ENCODE measurements at regions not wholly inside any gene's neighbourhood (a gene's known extent, or its start where the extent isn't known, plus 50 kb on each side); places are given as distances from the start of the nearest gene placed in this dataset.

- H3K9ac ChIP-seq (ENCODE audit: low read length): no peak overlapping the region
- H3K4me3 ChIP-seq (ENCODE audit: low read depth in 1 of 2, low read length in 2 of 2): no peak overlapping the region
- H3K9me3 ChIP-seq (ENCODE audit: low read length): no peaks in the 10 kb centered on the region
- no peaks in the 10 kb centered on the region for H3K36me3 ChIP-seq (ENCODE audit: insufficient read depth, low read length)
- no peak overlapping the region for H3K27ac ChIP-seq (ENCODE audit: low read depth, low read length)
- H3K27me3 ChIP-seq (ENCODE audit: control insufficient read depth in 1 of 2, insufficient read depth in 2 of 2, low read length in 2 of 2): no peaks in the 10 kb centered on the region
- H3K4me1 ChIP-seq (ENCODE audit: insufficient read depth, low read length): no peaks in the 10 kb centered on the region
These were observed 294.0 kb downstream of the SEC61B start for GRCh38 chr9:99515895-99516656.

- Histone ChIP-seq H3K27ac (ENCODE audit: low read depth, low read length) (no peak overlapping the region), H3K4me1 (ENCODE audit: insufficient read depth, low read length) (no peaks in the 10 kb centered on the region), H3K4me3 (ENCODE audit: low read depth in 1 of 2, low read length in 2 of 2) (no peak overlapping the region), H3K9ac (ENCODE audit: low read length) (no peak overlapping the region), H3K27me3 (ENCODE audit: control insufficient read depth in 1 of 2, insufficient read depth in 2 of 2, low read length in 2 of 2) (no peaks in the 10 kb centered on the region), H3K9me3 (ENCODE audit: low read length) (no peaks in the 10 kb centered on the region), H3K36me3 (ENCODE audit: insufficient read depth, low read length) (no peaks in the 10 kb centered on the region)
These were observed 294.6 kb downstream of the SEC61B start for GRCh38 chr9:99516657-99517049.

DNA sequence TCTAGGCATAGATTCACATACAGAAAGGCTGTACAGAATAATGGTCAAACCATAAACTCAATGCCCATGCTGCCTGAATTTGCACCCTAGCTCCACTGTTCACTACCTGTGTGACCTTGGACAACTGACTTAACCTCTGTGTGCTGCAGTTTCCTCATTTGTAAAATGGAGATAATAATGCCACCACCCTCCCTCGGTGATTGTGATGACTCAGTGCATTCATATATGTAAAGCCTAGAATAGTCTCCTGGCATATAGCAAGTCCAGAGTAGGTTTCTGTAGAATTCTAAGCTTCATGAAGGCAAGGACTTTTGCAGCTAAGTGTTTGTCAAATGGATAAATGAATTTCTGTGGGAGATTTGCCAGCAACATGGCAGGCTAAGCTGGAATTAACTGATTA lies 297.8 kb upstream of the NR4A3 start:
- Histone ChIP-seq H3K9me3 (ENCODE audit: low read length) (no peaks in the 10 kb centered on the region), H3K36me3 (ENCODE audit: insufficient read depth, low read length) (no peaks in the 10 kb centered on the region), H3K27ac (ENCODE audit: low read depth, low read length) (no peak overlapping the region), H3K4me3 (ENCODE audit: low read depth in 1 of 2, low read length in 2 of 2) (no peak overlapping the region), H3K4me1 (ENCODE audit: insufficient read depth, low read length) (no peaks in the 10 kb centered on the region), H3K27me3 (ENCODE audit: control insufficient read depth in 1 of 2, insufficient read depth in 2 of 2, low read length in 2 of 2) (no peaks in the 10 kb centered on the region), H3K9ac (ENCODE audit: low read length) (no peak overlapping the region)

DNA sequence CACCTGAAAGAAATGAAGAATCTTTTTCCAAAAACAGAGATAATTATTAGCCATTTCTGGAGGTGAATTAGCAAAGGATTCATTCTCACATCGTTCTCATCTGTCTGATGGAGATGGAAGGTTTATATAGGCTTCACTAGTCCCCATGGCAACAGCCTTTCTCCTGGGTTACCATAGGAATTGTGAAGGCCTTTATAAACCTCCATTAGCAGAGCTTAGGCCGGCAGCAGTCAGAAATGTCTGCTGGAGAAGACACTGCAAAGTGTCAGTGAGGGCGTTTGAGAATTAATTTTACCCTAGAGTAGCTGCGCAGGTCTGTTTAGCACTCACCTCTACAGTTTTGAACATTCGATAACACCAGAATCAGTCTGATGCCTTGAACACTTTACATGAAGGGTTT lies 290.4 kb upstream of the NR4A3 start:
- H3K4me1 ChIP-seq (ENCODE audit: insufficient read depth, low read length): no peaks in the 10 kb centered on the region
- no peaks in the 10 kb centered on the region for H3K9me3 ChIP-seq (ENCODE audit: low read length)
- H3K9ac ChIP-seq (ENCODE audit: low read length): no peak overlapping the region
- H3K36me3 ChIP-seq (ENCODE audit: insufficient read depth, low read length): no peaks in the 10 kb centered on the region
- H3K27ac ChIP-seq (ENCODE audit: low read depth, low read length): no peak overlapping the region
- H3K27me3 ChIP-seq (ENCODE audit: control insufficient read depth in 1 of 2, insufficient read depth in 2 of 2, low read length in 2 of 2): no peaks in the 10 kb centered on the region
- no peak overlapping the region for H3K4me3 ChIP-seq (ENCODE audit: low read depth in 1 of 2, low read length in 2 of 2)

DNA sequence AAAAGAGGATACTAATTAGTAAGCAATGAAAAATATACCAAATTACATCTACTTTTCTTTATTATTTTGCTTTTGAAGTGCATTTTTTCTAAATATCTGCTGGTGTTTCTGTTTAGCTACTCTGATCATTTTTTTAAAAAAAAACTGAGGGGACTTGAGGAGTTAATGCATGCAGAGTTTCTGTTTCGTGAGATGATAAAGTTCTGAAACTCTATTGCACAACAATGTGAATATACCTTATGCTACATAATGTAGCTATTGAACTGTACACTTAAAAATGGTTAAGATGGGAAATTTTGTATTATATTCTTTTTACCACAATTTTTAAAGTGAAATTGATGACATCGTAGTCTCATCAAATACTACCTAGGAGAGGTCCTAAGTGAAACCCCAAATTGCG lies 288.3 kb upstream of the NR4A3 start:
- H3K4me3 ChIP-seq (ENCODE audit: low read depth in 1 of 2, low read length in 2 of 2): no peak overlapping the region
- no peaks in the 10 kb centered on the region for H3K36me3 ChIP-seq (ENCODE audit: insufficient read depth, low read length)
- no peak overlapping the region for H3K9ac ChIP-seq (ENCODE audit: low read length)
- H3K4me1 ChIP-seq (ENCODE audit: insufficient read depth, low read length): no peaks in the 10 kb centered on the region
- no peaks in the 10 kb centered on the region for H3K9me3 ChIP-seq (ENCODE audit: low read length)
- no peaks in the 10 kb centered on the region for H3K27me3 ChIP-seq (ENCODE audit: control insufficient read depth in 1 of 2, insufficient read depth in 2 of 2, low read length in 2 of 2)
- H3K27ac ChIP-seq (ENCODE audit: low read depth, low read length): no peak overlapping the region

- H3K4me3 ChIP-seq (ENCODE audit: low read depth in 1 of 2, low read length in 2 of 2): no peak overlapping the region
- no peaks in the 10 kb centered on the region for H3K4me1 ChIP-seq (ENCODE audit: insufficient read depth, low read length)
- H3K27me3 ChIP-seq (ENCODE audit: control insufficient read depth in 1 of 2, insufficient read depth in 2 of 2, low read length in 2 of 2): no peaks in the 10 kb centered on the region
- no peaks in the 10 kb centered on the region for H3K9me3 ChIP-seq (ENCODE audit: low read length)
- no peak overlapping the region for H3K27ac ChIP-seq (ENCODE audit: low read depth, low read length)
- H3K9ac ChIP-seq (ENCODE audit: low read length): no peak overlapping the region
- no peaks in the 10 kb centered on the region for H3K36me3 ChIP-seq (ENCODE audit: insufficient read depth, low read length)
These were observed 283.7 kb upstream of the NR4A3 start for GRCh38 chr9:99537996-99538395.

DNA sequence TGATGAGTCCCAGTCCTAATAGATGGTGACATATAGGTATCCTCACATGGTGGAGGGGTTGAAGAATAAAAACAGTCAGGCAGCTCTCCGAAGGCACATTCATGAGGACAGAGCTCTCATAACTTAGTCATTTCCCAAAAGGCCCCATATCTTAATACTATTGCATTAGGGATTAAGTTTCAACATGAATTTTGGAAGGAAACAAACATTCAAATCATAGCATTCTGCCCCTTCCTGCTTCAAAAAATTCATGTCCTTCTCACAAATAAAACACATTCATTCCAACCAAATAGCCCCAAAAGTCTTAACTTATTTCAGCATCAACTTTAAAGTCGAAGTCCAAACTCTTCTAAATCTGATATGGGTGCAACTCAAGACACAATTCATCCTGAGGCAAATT lies 277.2 kb upstream of the NR4A3 start:
- Histone ChIP-seq H3K4me3 (ENCODE audit: low read depth in 1 of 2, low read length in 2 of 2) (no peak overlapping the region), H3K9me3 (ENCODE audit: low read length) (no peaks in the 10 kb centered on the region), H3K4me1 (ENCODE audit: insufficient read depth, low read length) (no peaks in the 10 kb centered on the region), H3K27ac (ENCODE audit: low read depth, low read length) (no peak overlapping the region), H3K36me3 (ENCODE audit: insufficient read depth, low read length) (no peaks in the 10 kb centered on the region), H3K9ac (ENCODE audit: low read length) (no peak overlapping the region), H3K27me3 (ENCODE audit: control insufficient read depth in 1 of 2, insufficient read depth in 2 of 2, low read length in 2 of 2) (no peaks in the 10 kb centered on the region)

- H3K27ac ChIP-seq (ENCODE audit: low read depth, low read length): no peak overlapping the region
- no peak overlapping the region for H3K4me3 ChIP-seq (ENCODE audit: low read depth in 1 of 2, low read length in 2 of 2)
- no peaks in the 10 kb centered on the region for H3K27me3 ChIP-seq (ENCODE audit: control insufficient read depth in 1 of 2, insufficient read depth in 2 of 2, low read length in 2 of 2)
- H3K36me3 ChIP-seq (ENCODE audit: insufficient read depth, low read length): no peaks in the 10 kb centered on the region
- H3K9me3 ChIP-seq (ENCODE audit: low read length): no peaks in the 10 kb centered on the region
- H3K9ac ChIP-seq (ENCODE audit: low read length): no peak overlapping the region
- no peaks in the 10 kb centered on the region for H3K4me1 ChIP-seq (ENCODE audit: insufficient read depth, low read length)
These were observed 272.2 kb upstream of the NR4A3 start for GRCh38 chr9:99549441-99549840.

DNA sequence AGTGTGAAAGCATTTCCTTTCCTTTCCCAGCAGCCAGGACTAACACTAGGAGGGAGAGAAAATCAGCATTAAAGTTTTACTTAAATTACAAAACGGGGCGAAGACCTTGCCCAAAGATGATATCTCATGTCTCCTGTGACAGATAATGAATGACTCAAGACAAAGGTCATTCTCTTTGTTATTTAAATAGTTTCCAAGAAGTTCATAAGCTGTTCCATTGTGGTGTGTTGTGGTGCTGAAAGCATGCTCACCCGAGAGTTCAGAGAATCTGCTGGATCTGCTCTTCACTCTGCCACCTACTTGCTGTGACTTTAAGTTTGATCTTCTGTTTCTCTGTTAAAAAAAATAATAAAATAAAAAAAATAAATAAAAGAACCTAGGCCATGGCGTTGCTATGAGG lies 265.9 kb upstream of the NR4A3 start:
- Histone ChIP-seq H3K4me1 (ENCODE audit: insufficient read depth, low read length) (no peaks in the 10 kb centered on the region), H3K27ac (ENCODE audit: low read depth, low read length) (no peak overlapping the region), H3K27me3 (ENCODE audit: control insufficient read depth in 1 of 2, insufficient read depth in 2 of 2, low read length in 2 of 2) (no peaks in the 10 kb centered on the region), H3K9me3 (ENCODE audit: low read length) (no peaks in the 10 kb centered on the region), H3K4me3 (ENCODE audit: low read depth in 1 of 2, low read length in 2 of 2) (no peak overlapping the region), H3K9ac (ENCODE audit: low read length) (no peak overlapping the region), H3K36me3 (ENCODE audit: insufficient read depth, low read length) (no peaks in the 10 kb centered on the region)

DNA sequence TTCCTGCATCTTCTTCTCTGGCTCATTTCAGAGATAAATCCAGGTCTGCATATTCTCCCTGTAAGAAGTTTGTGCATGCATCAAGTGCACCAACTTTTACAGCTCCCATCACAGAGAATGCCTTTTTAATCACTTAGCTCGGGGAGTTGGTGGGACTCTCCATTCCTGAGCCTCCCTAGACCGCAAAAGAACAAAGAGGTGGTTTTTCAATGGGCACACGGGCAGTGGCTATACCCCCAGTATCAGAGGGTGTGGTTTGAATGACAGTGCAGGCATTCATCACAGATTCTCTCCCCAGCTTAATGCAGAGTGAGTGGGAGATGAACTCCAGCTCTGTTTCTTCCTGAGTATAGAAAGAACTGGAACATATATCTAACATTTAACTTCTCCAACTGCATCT lies 264.7 kb upstream of the NR4A3 start:
- Histone ChIP-seq H3K9ac (ENCODE audit: low read length) (no peak overlapping the region), H3K4me3 (ENCODE audit: low read depth in 1 of 2, low read length in 2 of 2) (no peak overlapping the region), H3K36me3 (ENCODE audit: insufficient read depth, low read length) (no peaks in the 10 kb centered on the region), H3K27me3 (ENCODE audit: control insufficient read depth in 1 of 2, insufficient read depth in 2 of 2, low read length in 2 of 2) (no peaks in the 10 kb centered on the region), H3K9me3 (ENCODE audit: low read length) (no peaks in the 10 kb centered on the region), H3K27ac (ENCODE audit: low read depth, low read length) (no peak overlapping the region), H3K4me1 (ENCODE audit: insufficient read depth, low read length) (no peaks in the 10 kb centered on the region)

- no peak overlapping the region for H3K9ac ChIP-seq (ENCODE audit: low read length)
- no peaks in the 10 kb centered on the region for H3K36me3 ChIP-seq (ENCODE audit: insufficient read depth, low read length)
- no peak overlapping the region for H3K4me3 ChIP-seq (ENCODE audit: low read depth in 1 of 2, low read length in 2 of 2)
- H3K4me1 ChIP-seq (ENCODE audit: insufficient read depth, low read length): no peaks in the 10 kb centered on the region
- no peak overlapping the region for H3K27ac ChIP-seq (ENCODE audit: low read depth, low read length)
- no peaks in the 10 kb centered on the region for H3K27me3 ChIP-seq (ENCODE audit: control insufficient read depth in 1 of 2, insufficient read depth in 2 of 2, low read length in 2 of 2)
- no peaks in the 10 kb centered on the region for H3K9me3 ChIP-seq (ENCODE audit: low read length)
These were observed 263.9 kb upstream of the NR4A3 start for GRCh38 chr9:99557816-99558215.

GRCh38 chr9:99559776-99560175 lies 261.9 kb upstream of the NR4A3 start:
- no peaks in the 10 kb centered on the region for H3K9me3 ChIP-seq (ENCODE audit: low read length)
- no peaks in the 10 kb centered on the region for H3K4me1 ChIP-seq (ENCODE audit: insufficient read depth, low read length)
- no peak overlapping the region for H3K4me3 ChIP-seq (ENCODE audit: low read depth in 1 of 2, low read length in 2 of 2)

More at GRCh38 chr9:99559776-99560175, 261.9 kb upstream of the NR4A3 start:
- no peak overlapping the region for H3K9ac ChIP-seq (ENCODE audit: low read length)
- no peak overlapping the region for H3K27ac ChIP-seq (ENCODE audit: low read depth, low read length)
- H3K27me3 ChIP-seq (ENCODE audit: control insufficient read depth in 1 of 2, insufficient read depth in 2 of 2, low read length in 2 of 2): no peaks in the 10 kb centered on the region
- H3K36me3 ChIP-seq (ENCODE audit: insufficient read depth, low read length): no peaks in the 10 kb centered on the region

Measured in muscle layer of colon (tissue), 2 donors.